ENCODE measurements at regions not wholly inside any gene's neighbourhood (a gene's known extent, or its start where the extent isn't known, plus 50 kb on each side); places are given as distances from the start of the nearest gene placed in this dataset.

GRCh38 chr7:41439515-41439879 lies 263.4 kb downstream of the INHBA start:
- no peaks in the 10 kb centered on the region for H3K9me3 ChIP-seq (ENCODE audit: control insufficient read depth in 1 of 2, insufficient read depth in 1 of 2, low read length in 2 of 2)
- ChIA-PET POLR2A (no interaction called here), CTCF (no interaction called here)
- no peak for ATAC-seq (ENCODE audit: poor library complexity)
- H3K9me3 Mint-ChIP-seq: peaks cover 2% of the 10 kb centered on the region
- H3K36me3 ChIP-seq (ENCODE audit: insufficient read depth, low read length): no peaks in the 10 kb centered on the region
- no peak overlapping the region for H3K4me3 ChIP-seq (ENCODE audit: low read length)
- no peaks in the 10 kb centered on the region for H3K4me1 Mint-ChIP-seq (ENCODE audit: low read depth)
- no peak overlapping the region for H3K27ac Mint-ChIP-seq
- H3K27me3 Mint-ChIP-seq: no peaks in the 10 kb centered on the region
- intact Hi-C loops (cut with DNase I, micrococcal nuclease): no loop called here
- no peak overlapping the region for H3K27ac ChIP-seq (ENCODE audit: low read depth in 1 of 2, low read length in 2 of 2)
- no peaks in the 10 kb centered on the region for H3K36me3 Mint-ChIP-seq (ENCODE audit: low read depth)
- H3K4me3 Mint-ChIP-seq: no peak overlapping the region
- no peaks in the 10 kb centered on the region for H3K4me1 ChIP-seq (ENCODE audit: insufficient read depth, low read length)
- H3K27me3 ChIP-seq (ENCODE audit: control insufficient read depth in 1 of 2, insufficient read depth in 2 of 2, low read length in 2 of 2): no peaks in the 10 kb centered on the region
- DNase-seq: no peak
- TF ChIP-seq CTCF (IDR thresholded peaks at IDR 0.05): no peak

GRCh38 chr7:41438705-41439514 lies 264.0 kb downstream of the INHBA start:
- ChIA-PET POLR2A (no interaction called here), CTCF (no interaction called here)
- Histone ChIP-seq H3K36me3 (ENCODE audit: insufficient read depth, low read length) (no peaks in the 10 kb centered on the region), H3K27ac (ENCODE audit: low read depth in 1 of 2, low read length in 2 of 2) (no peak overlapping the region), H3K9me3 (ENCODE audit: control insufficient read depth in 1 of 2, insufficient read depth in 1 of 2, low read length in 2 of 2) (no peaks in the 10 kb centered on the region), H3K4me3 (ENCODE audit: low read length) (no peak overlapping the region), H3K27me3 (ENCODE audit: control insufficient read depth in 1 of 2, insufficient read depth in 2 of 2, low read length in 2 of 2) (no peaks in the 10 kb centered on the region), H3K4me1 (ENCODE audit: insufficient read depth, low read length) (no peaks in the 10 kb centered on the region)
- Mint-ChIP-seq H3K36me3 (ENCODE audit: low read depth) (no peaks in the 10 kb centered on the region), H3K27me3 (no peaks in the 10 kb centered on the region), H3K27ac (no peak overlapping the region), H3K9me3 (peaks cover 4% of the 10 kb centered on the region), H3K4me3 (no peak overlapping the region), H3K4me1 (ENCODE audit: low read depth) (no peaks in the 10 kb centered on the region)
- intact Hi-C loops (cut with DNase I, micrococcal nuclease): no loop called here
- no peak for DNase-seq
- no peak for TF ChIP-seq CTCF (IDR thresholded peaks at IDR 0.05)
- no peak for ATAC-seq (ENCODE audit: poor library complexity)

GRCh38 chr7:41437257-41438196 lies 265.4 kb downstream of the INHBA start:
- H3K27ac Mint-ChIP-seq: no peak overlapping the region
- no peaks in the 10 kb centered on the region for H3K4me1 Mint-ChIP-seq (ENCODE audit: low read depth)

More at GRCh38 chr7:41437257-41438196, 265.4 kb downstream of the INHBA start:
- intact Hi-C loops (cut with DNase I, micrococcal nuclease): no loop called here
- Histone ChIP-seq H3K9me3 (ENCODE audit: control insufficient read depth in 1 of 2, insufficient read depth in 1 of 2, low read length in 2 of 2) (no peaks in the 10 kb centered on the region), H3K27ac (ENCODE audit: low read depth in 1 of 2, low read length in 2 of 2) (no peak overlapping the region), H3K27me3 (ENCODE audit: control insufficient read depth in 1 of 2, insufficient read depth in 2 of 2, low read length in 2 of 2) (no peaks in the 10 kb centered on the region), H3K36me3 (ENCODE audit: insufficient read depth, low read length) (no peaks in the 10 kb centered on the region), H3K4me3 (ENCODE audit: low read length) (no peak overlapping the region), H3K4me1 (ENCODE audit: insufficient read depth, low read length) (no peaks in the 10 kb centered on the region)
- Mint-ChIP-seq H3K9me3 (peaks cover 2% of the 10 kb centered on the region), H3K4me3 (no peak overlapping the region), H3K27me3 (no peaks in the 10 kb centered on the region), H3K36me3 (ENCODE audit: low read depth) (no peaks in the 10 kb centered on the region)
- no peak for TF ChIP-seq CTCF (IDR thresholded peaks at IDR 0.05)
- ATAC-seq (ENCODE audit: poor library complexity): no peak
- CTCF ChIA-PET: no interaction called here
- DNase-seq: no peak
- POLR2A ChIA-PET: no interaction called here
